ENCODE measurements at regions not wholly inside any gene's neighbourhood (a gene's known extent, or its start where the extent isn't known, plus 50 kb on each side); places are given as distances from the start of the nearest gene placed in this dataset.
"Not testable (repeated sequence)": the region's sequence is repeated elsewhere in the genome, so short reads cannot be mapped to it uniquely, and the experiment has no call there.

GRCh38 chr6:20263059-20263458 lies 50.8 kb upstream of the MBOAT1 start:
- H3K27me3 Mint-ChIP-seq = peaks cover 1% of the 10 kb centered on the region
- H3K27ac Mint-ChIP-seq = no peak overlapping the region
- H3K4me3 Mint-ChIP-seq = no peak overlapping the region
- H3K4me1 Mint-ChIP-seq = no peaks in the 10 kb centered on the region
- H3K9me3 Mint-ChIP-seq = no peaks in the 10 kb centered on the region
- peaks cover 1% of the 10 kb centered on the region for H3K36me3 Mint-ChIP-seq

GRCh38 chr6:20265842-20266241 lies 53.6 kb upstream of the MBOAT1 start:
- H3K9me3 Mint-ChIP-seq = no peaks in the 10 kb centered on the region
- no peak overlapping the region for H3K27ac Mint-ChIP-seq
- no peak overlapping the region for H3K4me3 Mint-ChIP-seq
- peaks cover 1% of the 10 kb centered on the region for H3K36me3 Mint-ChIP-seq
- no peaks in the 10 kb centered on the region for H3K4me1 Mint-ChIP-seq
- H3K27me3 Mint-ChIP-seq = peaks cover 1% of the 10 kb centered on the region

GRCh38 chr6:20266851-20267608 lies 54.8 kb upstream of the MBOAT1 start:
- H3K27ac Mint-ChIP-seq = no peak overlapping the region
- H3K9me3 Mint-ChIP-seq = no peaks in the 10 kb centered on the region
- H3K27me3 Mint-ChIP-seq = no peaks in the 10 kb centered on the region
- H3K36me3 Mint-ChIP-seq = peaks cover 1% of the 10 kb centered on the region
- H3K4me3 Mint-ChIP-seq = no peak overlapping the region
- no peaks in the 10 kb centered on the region for H3K4me1 Mint-ChIP-seq

- no peak overlapping the region for H3K4me3 Mint-ChIP-seq
- no peaks in the 10 kb centered on the region for H3K27me3 Mint-ChIP-seq
- no peaks in the 10 kb centered on the region for H3K36me3 Mint-ChIP-seq
- no peaks in the 10 kb centered on the region for H3K4me1 Mint-ChIP-seq
- no peaks in the 10 kb centered on the region for H3K9me3 Mint-ChIP-seq
- H3K27ac Mint-ChIP-seq = no peak overlapping the region
Measured at GRCh38 chr6:20269181-20269580, 56.9 kb upstream of the MBOAT1 start.

- H3K27me3 Mint-ChIP-seq = peaks cover 2% of the 10 kb centered on the region
- no peaks in the 10 kb centered on the region for H3K9me3 Mint-ChIP-seq
- no peak overlapping the region for H3K4me3 Mint-ChIP-seq
- H3K27ac Mint-ChIP-seq = no peak overlapping the region
- H3K36me3 Mint-ChIP-seq = peaks cover 1% of the 10 kb centered on the region
- no peaks in the 10 kb centered on the region for H3K4me1 Mint-ChIP-seq
Measured at GRCh38 chr6:20271818-20272217, 59.5 kb upstream of the MBOAT1 start.

GRCh38 chr6:20274137-20274536 lies 61.9 kb upstream of the MBOAT1 start:
- no peaks in the 10 kb centered on the region for H3K9me3 Mint-ChIP-seq

GRCh38 chr6:20275837-20276236 lies 63.6 kb upstream of the MBOAT1 start:
- not testable (repeated sequence) for H3K36me3 Mint-ChIP-seq, H3K27ac Mint-ChIP-seq, H3K4me1 Mint-ChIP-seq, H3K4me3 Mint-ChIP-seq, H3K9me3 Mint-ChIP-seq
- peaks cover 11% of the 10 kb centered on the region for H3K27me3 Mint-ChIP-seq

More at GRCh38 chr6:20274137-20274536, 61.9 kb upstream of the MBOAT1 start:
- Mint-ChIP-seq H3K27me3 (peaks cover 7% of the 10 kb centered on the region), H3K4me1 (no peaks in the 10 kb centered on the region), H3K27ac (no peak overlapping the region), H3K4me3 (no peak overlapping the region), H3K36me3 (peaks cover 1% of the 10 kb centered on the region)

GRCh38 chr6:20277724-20278123 lies 65.5 kb upstream of the MBOAT1 start:
- H3K4me1 Mint-ChIP-seq, H3K9me3 Mint-ChIP-seq, H3K36me3 Mint-ChIP-seq, H3K4me3 Mint-ChIP-seq, H3K27ac Mint-ChIP-seq: not testable (repeated sequence)
- H3K27me3 Mint-ChIP-seq = peaks cover 15% of the 10 kb centered on the region

GRCh38 chr6:20279051-20279450 lies 66.8 kb upstream of the MBOAT1 start:
- H3K27me3 Mint-ChIP-seq = peaks cover 17% of the 10 kb centered on the region
- no peak overlapping the region for H3K4me3 Mint-ChIP-seq
- H3K4me1 Mint-ChIP-seq = no peaks in the 10 kb centered on the region
- no peak overlapping the region for H3K27ac Mint-ChIP-seq
- H3K36me3 Mint-ChIP-seq = peaks cover 8% of the 10 kb centered on the region
- H3K9me3 Mint-ChIP-seq = peaks cover 12% of the 10 kb centered on the region

- Mint-ChIP-seq H3K27ac (no peak overlapping the region), H3K4me1 (no peaks in the 10 kb centered on the region), H3K9me3 (peaks cover 15% of the 10 kb centered on the region), H3K27me3 (peaks cover 17% of the 10 kb centered on the region), H3K4me3 (no peak overlapping the region), H3K36me3 (peaks cover 8% of the 10 kb centered on the region)
Measured at GRCh38 chr6:20279608-20280287, 67.5 kb upstream of the MBOAT1 start.

GRCh38 chr6:20280288-20280621 lies 68.0 kb upstream of the MBOAT1 start:
- H3K27ac Mint-ChIP-seq = peak overlapping the region; percentile 21
- H3K4me3 Mint-ChIP-seq = no peak overlapping the region
- H3K36me3 Mint-ChIP-seq = peaks cover 8% of the 10 kb centered on the region
- H3K27me3 Mint-ChIP-seq = peaks cover 17% of the 10 kb centered on the region
- peaks cover 15% of the 10 kb centered on the region for H3K9me3 Mint-ChIP-seq
- no peaks in the 10 kb centered on the region for H3K4me1 Mint-ChIP-seq

GRCh38 chr6:20284672-20285071 lies 72.4 kb upstream of the MBOAT1 start:
- Mint-ChIP-seq H3K36me3 (peaks cover 7% of the 10 kb centered on the region), H3K4me3 (no peak overlapping the region), H3K27ac (no peak overlapping the region), H3K27me3 (peaks cover 9% of the 10 kb centered on the region), H3K9me3 (peaks cover 15% of the 10 kb centered on the region), H3K4me1 (no peaks in the 10 kb centered on the region)

- Mint-ChIP-seq H3K9me3 (peaks cover 12% of the 10 kb centered on the region), H3K4me3 (no peak overlapping the region), H3K4me1 (peaks cover 6% of the 10 kb centered on the region), H3K27me3 (peaks cover 5% of the 10 kb centered on the region), H3K27ac (no peak overlapping the region), H3K36me3 (peaks cover 5% of the 10 kb centered on the region)
Measured at GRCh38 chr6:20286968-20287565, 74.8 kb upstream of the MBOAT1 start.

GRCh38 chr6:20291764-20292580 lies 79.7 kb upstream of the MBOAT1 start:
- H3K27me3 Mint-ChIP-seq = no peaks in the 10 kb centered on the region
- H3K27ac Mint-ChIP-seq = no peak overlapping the region
- peak overlapping the region; percentile 2 for H3K4me3 Mint-ChIP-seq

GRCh38 chr6:20292905-20293304 lies 80.6 kb upstream of the MBOAT1 start:
- Mint-ChIP-seq H3K36me3 (peaks cover 2% of the 10 kb centered on the region), H3K27me3 (no peaks in the 10 kb centered on the region), H3K27ac (no peak overlapping the region), H3K4me3 (no peak overlapping the region), H3K9me3 (no peaks in the 10 kb centered on the region), H3K4me1 (peaks cover 28% of the 10 kb centered on the region)

More at GRCh38 chr6:20291764-20292580, 79.7 kb upstream of the MBOAT1 start:
- Mint-ChIP-seq H3K4me1 (peaks cover 28% of the 10 kb centered on the region), H3K36me3 (peaks cover 2% of the 10 kb centered on the region), H3K9me3 (no peaks in the 10 kb centered on the region)

Measured in activated naive CD4-positive, alpha-beta T cell treated with anti-CD3 and anti-CD28 coated beads, Interleukin-2, amount 50 U/mL, for 24 hours (primary cell).